ENCODE measurements at regions not wholly inside any gene's neighbourhood (a gene's known extent, or its start where the extent isn't known, plus 50 kb on each side); places are given as distances from the start of the nearest gene placed in this dataset.

DNA sequence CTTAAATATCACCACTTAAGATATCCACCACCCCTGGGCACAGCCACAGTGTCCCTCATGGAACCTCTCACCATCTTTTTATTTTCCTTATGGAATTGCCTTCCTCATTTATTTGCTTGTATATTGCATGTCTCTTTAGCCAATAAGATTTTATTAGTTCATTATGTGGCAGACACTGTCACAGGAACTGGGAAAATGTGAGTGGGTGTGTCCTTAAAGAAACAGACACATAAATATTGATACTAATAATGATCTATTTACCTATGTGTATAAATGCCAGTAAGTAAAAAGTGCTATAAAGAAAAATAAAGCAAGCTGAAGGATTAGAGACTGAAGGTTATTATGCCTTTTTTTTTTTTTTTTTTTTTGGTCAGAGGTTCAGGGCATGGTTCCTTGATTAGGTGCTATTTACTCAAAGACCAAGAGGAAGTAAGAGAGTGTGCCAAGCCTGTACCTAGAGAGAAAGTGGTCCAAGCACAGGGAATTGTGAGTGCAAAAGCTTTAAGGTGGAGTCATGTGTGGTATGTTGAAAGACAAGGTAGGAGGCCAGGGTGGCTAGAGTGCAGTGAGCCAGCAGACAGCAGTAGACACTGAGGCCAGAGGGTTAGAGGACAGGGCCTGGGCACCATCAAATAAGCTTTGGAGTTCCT lies 589.0 kb downstream of the USP25 start:
- no peak overlapping the region for H3K4me3 ChIP-seq (ENCODE audit: low read length in 2 of 2)
- no peaks in the 10 kb centered on the region for H3K27me3 ChIP-seq (ENCODE audit: control insufficient read depth in 1 of 2, insufficient read depth in 2 of 2, low read length in 2 of 2)
- H3K9ac ChIP-seq (ENCODE audit: low read length in 2 of 2): no peak overlapping the region
- no peaks in the 10 kb centered on the region for H3K4me1 ChIP-seq (ENCODE audit: control insufficient read depth, insufficient read depth, low read length)
- H3K36me3 ChIP-seq (ENCODE audit: control insufficient read depth in 2 of 2, insufficient read depth in 2 of 2, low read length in 2 of 2): no peaks in the 10 kb centered on the region
- H3K27ac ChIP-seq (ENCODE audit: low read length): no peak overlapping the region
- H3K9me3 ChIP-seq (ENCODE audit: control insufficient read depth in 2 of 2, low read length in 2 of 2): no peaks in the 10 kb centered on the region

DNA sequence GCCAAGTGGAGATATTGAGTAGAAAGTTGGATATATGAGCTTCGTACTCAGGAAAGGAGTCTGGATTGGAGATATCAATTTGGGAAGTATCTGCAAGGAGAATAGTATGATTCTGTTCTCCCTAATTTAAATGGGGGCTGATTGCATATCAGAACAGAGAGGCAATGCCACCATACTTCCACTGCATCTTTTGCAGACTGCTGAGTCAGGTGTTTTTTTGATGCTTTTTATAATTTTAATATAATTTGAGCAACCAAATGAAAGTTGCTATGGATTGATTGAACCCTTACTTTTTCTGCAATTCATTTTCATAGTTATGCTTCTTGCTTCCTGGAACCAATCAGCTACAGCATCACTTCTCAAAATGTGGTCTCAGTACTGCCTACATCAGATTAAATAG lies 590.3 kb downstream of the USP25 start:
- H3K4me1 ChIP-seq (ENCODE audit: control insufficient read depth, insufficient read depth, low read length): no peaks in the 10 kb centered on the region
- no peaks in the 10 kb centered on the region for H3K9me3 ChIP-seq (ENCODE audit: control insufficient read depth in 2 of 2, low read length in 2 of 2)
- no peak overlapping the region for H3K4me3 ChIP-seq (ENCODE audit: low read length in 2 of 2)
- no peak overlapping the region for H3K27ac ChIP-seq (ENCODE audit: low read length)
- no peaks in the 10 kb centered on the region for H3K27me3 ChIP-seq (ENCODE audit: control insufficient read depth in 1 of 2, insufficient read depth in 2 of 2, low read length in 2 of 2)
- no peaks in the 10 kb centered on the region for H3K36me3 ChIP-seq (ENCODE audit: control insufficient read depth in 2 of 2, insufficient read depth in 2 of 2, low read length in 2 of 2)
- no peak overlapping the region for H3K9ac ChIP-seq (ENCODE audit: low read length in 2 of 2)

DNA sequence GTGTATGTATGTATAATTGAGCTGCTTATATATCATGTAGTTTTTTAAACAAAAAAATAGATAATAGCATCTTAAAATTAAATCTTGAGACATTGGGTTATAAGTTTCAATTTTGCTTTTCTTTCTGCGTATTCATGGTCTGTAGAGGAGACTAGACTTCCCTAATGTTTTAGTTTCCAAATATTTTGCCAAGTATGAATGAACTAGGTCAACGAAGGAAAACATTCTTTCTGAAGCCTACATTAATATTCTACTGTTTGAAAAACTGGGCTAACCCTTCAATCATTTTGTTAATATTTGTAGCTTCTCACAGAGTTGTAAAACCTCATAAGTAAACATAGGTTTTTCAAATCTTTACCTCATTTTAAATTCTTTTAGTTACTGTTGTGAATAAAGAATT lies 592.7 kb downstream of the USP25 start:
- no peak overlapping the region for H3K4me3 ChIP-seq (ENCODE audit: low read length in 2 of 2)

DNA sequence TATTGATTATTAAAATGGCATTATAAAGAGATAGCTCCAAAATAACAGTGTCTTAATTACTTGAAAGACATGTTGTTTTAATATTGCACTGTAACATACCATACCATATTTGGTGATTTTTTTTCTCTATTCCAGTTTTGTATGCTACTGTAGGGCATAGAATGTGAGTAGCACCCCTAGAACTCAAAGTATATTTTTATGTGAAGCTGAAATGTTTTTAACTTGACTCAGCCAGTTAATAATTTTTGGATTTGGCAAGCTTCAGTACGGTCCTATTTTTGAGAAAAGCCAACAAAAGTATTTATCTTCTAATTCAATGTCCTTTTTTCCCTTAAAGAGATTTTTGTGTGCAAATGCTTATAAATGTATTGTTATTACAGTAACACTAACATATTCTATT lies 593.8 kb downstream of the USP25 start:
- Histone ChIP-seq H3K4me1 (ENCODE audit: control insufficient read depth, insufficient read depth, low read length) (no peaks in the 10 kb centered on the region), H3K4me3 (ENCODE audit: low read length in 2 of 2) (no peak overlapping the region), H3K36me3 (ENCODE audit: control insufficient read depth in 2 of 2, insufficient read depth in 2 of 2, low read length in 2 of 2) (no peaks in the 10 kb centered on the region), H3K27me3 (ENCODE audit: control insufficient read depth in 1 of 2, insufficient read depth in 2 of 2, low read length in 2 of 2) (no peaks in the 10 kb centered on the region), H3K9me3 (ENCODE audit: control insufficient read depth in 2 of 2, low read length in 2 of 2) (no peaks in the 10 kb centered on the region), H3K27ac (ENCODE audit: low read length) (no peak overlapping the region), H3K9ac (ENCODE audit: low read length in 2 of 2) (no peak overlapping the region)

More for the DNA sequence above, 592.7 kb downstream of the USP25 start:
- Histone ChIP-seq H3K9me3 (ENCODE audit: control insufficient read depth in 2 of 2, low read length in 2 of 2) (no peaks in the 10 kb centered on the region), H3K9ac (ENCODE audit: low read length in 2 of 2) (no peak overlapping the region), H3K27ac (ENCODE audit: low read length) (no peak overlapping the region), H3K4me1 (ENCODE audit: control insufficient read depth, insufficient read depth, low read length) (no peaks in the 10 kb centered on the region), H3K27me3 (ENCODE audit: control insufficient read depth in 1 of 2, insufficient read depth in 2 of 2, low read length in 2 of 2) (no peaks in the 10 kb centered on the region), H3K36me3 (ENCODE audit: control insufficient read depth in 2 of 2, insufficient read depth in 2 of 2, low read length in 2 of 2) (no peaks in the 10 kb centered on the region)

DNA sequence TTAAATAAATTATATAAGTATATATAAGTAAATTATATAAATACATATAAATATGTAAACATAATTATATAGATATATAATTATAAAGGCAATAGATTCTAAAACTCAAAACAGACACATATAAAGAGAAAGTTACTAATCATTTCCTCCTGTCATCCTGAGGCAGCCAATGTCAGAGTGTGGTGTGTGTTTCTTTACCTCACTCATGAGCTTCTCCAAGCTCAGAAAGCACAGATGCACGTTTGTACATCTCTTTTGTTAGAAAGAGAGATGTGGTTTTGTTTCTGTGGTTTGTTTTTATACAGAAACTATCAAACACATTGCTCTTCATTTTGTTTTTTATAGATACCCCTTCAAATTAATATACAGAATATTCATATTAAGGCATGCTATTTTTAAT lies 594.8 kb downstream of the USP25 start:
- no peaks in the 10 kb centered on the region for H3K9me3 ChIP-seq (ENCODE audit: control insufficient read depth in 2 of 2, low read length in 2 of 2)
- H3K4me3 ChIP-seq (ENCODE audit: low read length in 2 of 2): no peak overlapping the region
- H3K9ac ChIP-seq (ENCODE audit: low read length in 2 of 2): no peak overlapping the region
- H3K27ac ChIP-seq (ENCODE audit: low read length): no peak overlapping the region
- no peaks in the 10 kb centered on the region for H3K27me3 ChIP-seq (ENCODE audit: control insufficient read depth in 1 of 2, insufficient read depth in 2 of 2, low read length in 2 of 2)
- H3K4me1 ChIP-seq (ENCODE audit: control insufficient read depth, insufficient read depth, low read length): no peaks in the 10 kb centered on the region
- H3K36me3 ChIP-seq (ENCODE audit: control insufficient read depth in 2 of 2, insufficient read depth in 2 of 2, low read length in 2 of 2): no peaks in the 10 kb centered on the region

DNA sequence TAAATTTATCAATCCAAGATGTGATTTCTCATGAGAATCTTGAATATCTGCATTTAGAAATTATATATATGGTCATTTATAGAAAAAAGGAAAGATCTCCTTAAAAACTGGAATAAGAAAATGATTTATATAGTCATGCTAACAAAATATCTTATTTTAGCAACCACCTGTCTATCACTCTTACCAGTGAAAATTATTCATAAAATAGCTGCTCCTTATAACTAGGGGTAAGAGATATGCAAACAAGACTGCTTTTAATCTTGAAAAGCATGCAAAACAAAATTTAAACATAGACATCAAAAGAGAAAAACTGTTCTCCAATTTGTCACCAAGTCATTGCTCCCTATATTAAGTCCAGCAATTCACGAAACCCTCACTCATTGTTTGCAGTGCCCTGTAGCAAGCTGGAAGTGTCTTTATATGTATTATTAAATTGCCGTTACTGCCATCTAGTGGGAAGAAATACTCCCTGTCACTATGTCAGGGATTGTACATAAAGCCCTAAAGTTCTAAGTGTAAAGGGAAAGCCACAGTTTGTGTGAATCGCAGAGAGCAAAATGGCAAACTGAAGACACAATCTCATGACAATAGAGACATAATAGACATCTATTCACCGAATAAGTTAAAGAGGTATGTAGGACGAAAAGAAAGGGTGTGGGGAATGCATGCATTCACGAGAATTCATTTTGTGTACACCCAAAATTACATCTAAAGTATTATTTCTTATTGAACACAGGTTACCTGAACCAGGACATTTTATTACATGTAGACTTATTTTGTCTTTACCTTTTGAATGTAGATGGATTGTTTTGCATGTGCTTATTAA lies 600.5 kb downstream of the USP25 start:
- no peaks in the 10 kb centered on the region for H3K9me3 ChIP-seq (ENCODE audit: control insufficient read depth in 2 of 2, low read length in 2 of 2)
- H3K36me3 ChIP-seq (ENCODE audit: control insufficient read depth in 2 of 2, insufficient read depth in 2 of 2, low read length in 2 of 2): no peaks in the 10 kb centered on the region
- no peak overlapping the region for H3K27ac ChIP-seq (ENCODE audit: low read length)
- H3K27me3 ChIP-seq (ENCODE audit: control insufficient read depth in 1 of 2, insufficient read depth in 2 of 2, low read length in 2 of 2): no peaks in the 10 kb centered on the region
- peak overlapping the region in 1 of 2 donors; percentile 33 for H3K9ac ChIP-seq (ENCODE audit: low read length in 2 of 2)
- no peak overlapping the region for H3K4me3 ChIP-seq (ENCODE audit: low read length in 2 of 2)
- H3K4me1 ChIP-seq (ENCODE audit: control insufficient read depth, insufficient read depth, low read length): no peaks in the 10 kb centered on the region

DNA sequence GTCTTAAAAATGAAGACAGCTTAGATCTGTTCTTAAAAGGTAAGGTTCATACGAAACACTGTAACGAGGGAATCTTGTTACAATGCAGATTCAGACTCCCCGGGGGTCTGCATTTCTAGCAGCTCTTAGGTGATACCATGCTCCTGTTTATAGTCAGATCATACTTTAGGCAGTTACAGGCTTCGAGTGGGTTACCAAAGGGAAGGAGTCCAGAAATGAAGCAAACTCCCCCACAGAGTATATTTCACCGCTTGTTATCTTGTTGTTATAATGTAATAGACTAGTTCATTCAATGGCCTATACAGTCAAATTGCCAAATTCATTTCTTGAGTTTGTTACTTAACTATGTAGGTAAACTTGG lies 601.1 kb downstream of the USP25 start:
- H3K27ac ChIP-seq (ENCODE audit: low read length): no peak overlapping the region
- no peaks in the 10 kb centered on the region for H3K27me3 ChIP-seq (ENCODE audit: control insufficient read depth in 1 of 2, insufficient read depth in 2 of 2, low read length in 2 of 2)
- H3K4me3 ChIP-seq (ENCODE audit: low read length in 2 of 2): no peak overlapping the region
- H3K9me3 ChIP-seq (ENCODE audit: control insufficient read depth in 2 of 2, low read length in 2 of 2): no peaks in the 10 kb centered on the region
- H3K36me3 ChIP-seq (ENCODE audit: control insufficient read depth in 2 of 2, insufficient read depth in 2 of 2, low read length in 2 of 2): no peaks in the 10 kb centered on the region
- no peak overlapping the region for H3K9ac ChIP-seq (ENCODE audit: low read length in 2 of 2)
- H3K4me1 ChIP-seq (ENCODE audit: control insufficient read depth, insufficient read depth, low read length): no peaks in the 10 kb centered on the region

DNA sequence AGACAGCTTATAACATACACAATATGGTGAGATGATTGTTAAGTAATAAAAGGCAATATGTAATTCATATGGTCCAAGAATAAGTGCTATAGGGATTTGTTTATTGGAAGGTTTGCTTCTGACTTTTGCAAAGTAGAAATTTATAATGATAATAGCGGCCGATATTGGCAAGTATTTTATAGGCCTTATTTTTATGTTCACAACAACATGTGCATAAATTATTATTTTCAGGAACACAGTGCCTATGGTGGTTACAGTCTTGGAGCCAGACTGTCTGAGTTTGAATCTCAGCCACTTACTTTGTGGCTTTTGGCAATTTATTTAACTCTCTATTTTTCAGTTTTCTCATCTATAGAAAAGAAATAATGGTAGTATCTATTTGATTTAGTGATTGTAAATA lies 607.5 kb downstream of the USP25 start:
- no peaks in the 10 kb centered on the region for H3K36me3 ChIP-seq (ENCODE audit: control insufficient read depth in 2 of 2, insufficient read depth in 2 of 2, low read length in 2 of 2)
- no peak overlapping the region for H3K9ac ChIP-seq (ENCODE audit: low read length in 2 of 2)
- H3K27me3 ChIP-seq (ENCODE audit: control insufficient read depth in 1 of 2, insufficient read depth in 2 of 2, low read length in 2 of 2): no peaks in the 10 kb centered on the region
- no peak overlapping the region for H3K27ac ChIP-seq (ENCODE audit: low read length)
- H3K9me3 ChIP-seq (ENCODE audit: control insufficient read depth in 2 of 2, low read length in 2 of 2): no peaks in the 10 kb centered on the region
- no peaks in the 10 kb centered on the region for H3K4me1 ChIP-seq (ENCODE audit: control insufficient read depth, insufficient read depth, low read length)
- no peak overlapping the region for H3K4me3 ChIP-seq (ENCODE audit: low read length in 2 of 2)

DNA sequence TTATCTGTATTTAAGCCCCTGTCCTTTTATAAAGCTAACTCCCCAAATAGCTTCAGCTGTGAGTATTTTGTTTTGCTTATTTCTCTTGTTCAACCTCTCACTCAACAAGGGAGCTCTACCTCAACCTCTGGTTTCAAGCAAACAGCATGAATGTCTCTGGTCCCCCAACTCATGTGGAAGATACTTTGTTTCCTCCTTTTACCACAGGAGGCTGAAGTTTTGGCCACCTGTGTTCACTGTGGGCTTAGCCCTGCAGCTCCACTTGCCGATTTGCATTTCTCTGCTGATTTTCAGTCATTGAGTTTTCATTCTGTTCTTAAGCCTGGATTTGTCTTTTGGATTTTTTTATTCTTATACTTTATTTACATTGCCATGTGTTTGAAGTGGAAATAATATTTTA lies 613.1 kb downstream of the USP25 start:
- Histone ChIP-seq H3K27ac (ENCODE audit: low read length) (no peak overlapping the region), H3K4me1 (ENCODE audit: control insufficient read depth, insufficient read depth, low read length) (no peaks in the 10 kb centered on the region), H3K36me3 (ENCODE audit: control insufficient read depth in 2 of 2, insufficient read depth in 2 of 2, low read length in 2 of 2) (no peaks in the 10 kb centered on the region), H3K27me3 (ENCODE audit: control insufficient read depth in 1 of 2, insufficient read depth in 2 of 2, low read length in 2 of 2) (no peaks in the 10 kb centered on the region), H3K4me3 (ENCODE audit: low read length in 2 of 2) (no peak overlapping the region), H3K9ac (ENCODE audit: low read length in 2 of 2) (no peak overlapping the region), H3K9me3 (ENCODE audit: control insufficient read depth in 2 of 2, low read length in 2 of 2) (no peaks in the 10 kb centered on the region)

DNA sequence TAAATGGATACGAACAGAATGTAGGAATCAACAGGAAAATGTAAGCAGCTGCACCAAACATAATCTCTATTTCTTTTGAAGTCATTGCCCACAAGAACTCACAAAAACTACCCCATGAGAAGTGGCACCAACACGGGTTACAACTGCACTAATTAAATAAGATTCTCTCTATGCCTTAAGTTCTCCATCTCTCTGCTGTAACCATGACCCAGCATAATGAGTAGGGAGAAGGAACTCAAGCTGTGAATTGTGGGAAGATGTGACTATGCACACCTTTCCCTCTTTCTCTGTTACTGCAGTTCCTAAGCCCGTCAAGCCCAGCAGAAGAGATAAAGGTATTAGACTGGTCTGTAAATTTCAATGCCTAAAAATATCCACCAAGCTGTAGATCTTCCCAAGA lies 614.0 kb downstream of the USP25 start:
- no peak overlapping the region for H3K4me3 ChIP-seq (ENCODE audit: low read length in 2 of 2)
- H3K27ac ChIP-seq (ENCODE audit: low read length): no peak overlapping the region
- no peak overlapping the region for H3K9ac ChIP-seq (ENCODE audit: low read length in 2 of 2)
- H3K27me3 ChIP-seq (ENCODE audit: control insufficient read depth in 1 of 2, insufficient read depth in 2 of 2, low read length in 2 of 2): no peaks in the 10 kb centered on the region
- H3K9me3 ChIP-seq (ENCODE audit: control insufficient read depth in 2 of 2, low read length in 2 of 2): no peaks in the 10 kb centered on the region
- H3K36me3 ChIP-seq (ENCODE audit: control insufficient read depth in 2 of 2, insufficient read depth in 2 of 2, low read length in 2 of 2): no peaks in the 10 kb centered on the region
- no peaks in the 10 kb centered on the region for H3K4me1 ChIP-seq (ENCODE audit: control insufficient read depth, insufficient read depth, low read length)

DNA sequence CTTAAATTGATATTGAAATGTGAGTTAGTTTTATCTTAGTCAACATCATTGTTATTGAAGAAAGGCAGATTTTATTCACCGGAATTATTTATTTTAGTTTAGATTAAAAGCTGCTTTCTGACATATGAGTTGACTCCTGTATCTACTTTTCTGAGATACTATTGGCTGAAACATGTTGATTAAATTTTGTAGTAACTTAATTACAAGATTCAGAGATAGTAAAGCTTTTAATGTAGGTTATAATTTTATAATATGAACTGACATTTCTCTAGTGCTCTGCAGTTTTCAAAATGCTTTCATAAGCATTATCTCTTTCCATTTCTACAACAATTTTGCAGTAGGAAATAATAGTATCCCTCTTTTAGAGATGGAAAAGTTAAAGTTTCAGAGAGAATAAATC lies 616.0 kb downstream of the USP25 start:
- Histone ChIP-seq H3K9me3 (ENCODE audit: control insufficient read depth in 2 of 2, low read length in 2 of 2) (no peaks in the 10 kb centered on the region), H3K4me3 (ENCODE audit: low read length in 2 of 2) (no peak overlapping the region), H3K9ac (ENCODE audit: low read length in 2 of 2) (no peak overlapping the region), H3K27me3 (ENCODE audit: control insufficient read depth in 1 of 2, insufficient read depth in 2 of 2, low read length in 2 of 2) (no peaks in the 10 kb centered on the region), H3K4me1 (ENCODE audit: control insufficient read depth, insufficient read depth, low read length) (no peaks in the 10 kb centered on the region), H3K36me3 (ENCODE audit: control insufficient read depth in 2 of 2, insufficient read depth in 2 of 2, low read length in 2 of 2) (no peaks in the 10 kb centered on the region), H3K27ac (ENCODE audit: low read length) (no peak overlapping the region)
